ENCODE measurements at regions not wholly inside any gene's neighbourhood (a gene's known extent, or its start where the extent isn't known, plus 50 kb on each side); places are given as distances from the start of the nearest gene placed in this dataset.

GRCh38 chr13:85698256-85698655, 101.0 kb downstream of the SLITRK6 start:
- H3K27me3 Mint-ChIP-seq (ENCODE audit: insufficient read depth, low read depth, poor library complexity) = no peaks in the 10 kb centered on the region
- peaks cover 9% of the 10 kb centered on the region for H3K36me3 ChIP-seq (ENCODE audit: insufficient read depth)
- H2AFZ ChIP-seq = no peak overlapping the region
- H3K4me3 Mint-ChIP-seq = no peak overlapping the region
- H3K4me3 ChIP-seq = no peak overlapping the region
- DNase-seq (ENCODE audit: low spot score) (no peak), ATAC-seq (no peak)
- H3K27ac ChIP-seq (ENCODE audit: low read depth) = no peak overlapping the region
- H3K4me2 ChIP-seq = no peak overlapping the region
- H3K27ac Mint-ChIP-seq = no peak overlapping the region
- TF ChIP-seq ZNF331 (CRISPR knock-in tag; IDR thresholded peaks at IDR 0.05; ENCODE audit: low read depth) = no peak
- no peak for TF ChIP-seq CTCF (conservative IDR thresholded peaks at IDR 0.05; ENCODE audit: low read depth in 2 of 2)
- no peak for TF ChIP-seq CREB1 (CRISPR knock-in tag; IDR thresholded peaks at IDR 0.05; ENCODE audit: low read depth)
- TF ChIP-seq STAT1 (IDR thresholded peaks at IDR 0.05; ENCODE audit: unreplicated experiment) = no peak
- TF ChIP-seq EZH2 (IDR thresholded peaks at IDR 0.05; ENCODE audit: low read depth, unreplicated experiment) = no peak
- no peak for TF ChIP-seq POLR2AphosphoS5 (IDR thresholded peaks at IDR 0.05; ENCODE audit: low read depth)
- TF ChIP-seq ZNF462 (CRISPR knock-in tag; IDR thresholded peaks at IDR 0.05) = no peak
- no peak for TF ChIP-seq REST (IDR thresholded peaks at IDR 0.05; ENCODE audit: unreplicated experiment)
- TF ChIP-seq NANOG (IDR thresholded peaks at IDR 0.05; ENCODE audit: borderline replicate concordance) = no peak
- no peak for TF ChIP-seq ZNF114 (CRISPR knock-in tag; IDR thresholded peaks at IDR 0.05)
- TF ChIP-seq JUNB (IDR thresholded peaks at IDR 0.05; ENCODE audit: unreplicated experiment) = no peak
- no peaks in the 10 kb centered on the region for H3K79me2 ChIP-seq (replicated peaks; ENCODE audit: insufficient read depth)
- H4K20me1 ChIP-seq (replicated peaks; ENCODE audit: insufficient read depth) = no peaks in the 10 kb centered on the region
- no peaks in the 10 kb centered on the region for H3F3A ChIP-seq (replicated peaks; ENCODE audit: low read depth)
- no peaks in the 10 kb centered on the region for H3K4me1 ChIP-seq (ENCODE audit: insufficient read depth)
- peaks cover 60% of the 10 kb centered on the region for H3K36me3 Mint-ChIP-seq (ENCODE audit: low read depth)
- H3K9me3 Mint-ChIP-seq = peaks cover 24% of the 10 kb centered on the region
- H3K9me2 ChIP-seq (ENCODE audit: insufficient read depth) = 0 out of 2 replicates have a peak, but pooled peaks cover 10% of the 10 kb centered on the region
- H3K4me1 Mint-ChIP-seq = peaks cover 4% of the 10 kb centered on the region; the same call in 2 of the 3 replicates
- H3K27me3 ChIP-seq (ENCODE audit: insufficient read depth) = no peaks in the 10 kb centered on the region
